OCI-LY3 (cell line): ENCODE measurements at regions not wholly inside any gene's neighbourhood (a gene's known extent, or its start where the extent isn't known, plus 50 kb on each side); places are given as distances from the start of the nearest gene placed in this dataset.

Source experiments
- EZH2phosphoT487 ChIP-seq: fragments of 200-600 bp; shearing (Covaris generic); IDR thresholded peaks from 2 replicates; pipeline ENCODE4 v1.6.1; 2018; ENCODE audit warnings: antibody characterized with exemption, mixed run types, low read depth
- TF ChIP-seq, protein P1 (sequence below): fragments of 200-600, 300-600 bp; sonication (generic); IDR thresholded peaks from 2 replicates; pipeline ENCODE4 v1.5.1; 2014; ENCODE audit warnings: antibody characterized with exemption, low read length, low read depth

- TF ChIP-seq, protein P1, sequence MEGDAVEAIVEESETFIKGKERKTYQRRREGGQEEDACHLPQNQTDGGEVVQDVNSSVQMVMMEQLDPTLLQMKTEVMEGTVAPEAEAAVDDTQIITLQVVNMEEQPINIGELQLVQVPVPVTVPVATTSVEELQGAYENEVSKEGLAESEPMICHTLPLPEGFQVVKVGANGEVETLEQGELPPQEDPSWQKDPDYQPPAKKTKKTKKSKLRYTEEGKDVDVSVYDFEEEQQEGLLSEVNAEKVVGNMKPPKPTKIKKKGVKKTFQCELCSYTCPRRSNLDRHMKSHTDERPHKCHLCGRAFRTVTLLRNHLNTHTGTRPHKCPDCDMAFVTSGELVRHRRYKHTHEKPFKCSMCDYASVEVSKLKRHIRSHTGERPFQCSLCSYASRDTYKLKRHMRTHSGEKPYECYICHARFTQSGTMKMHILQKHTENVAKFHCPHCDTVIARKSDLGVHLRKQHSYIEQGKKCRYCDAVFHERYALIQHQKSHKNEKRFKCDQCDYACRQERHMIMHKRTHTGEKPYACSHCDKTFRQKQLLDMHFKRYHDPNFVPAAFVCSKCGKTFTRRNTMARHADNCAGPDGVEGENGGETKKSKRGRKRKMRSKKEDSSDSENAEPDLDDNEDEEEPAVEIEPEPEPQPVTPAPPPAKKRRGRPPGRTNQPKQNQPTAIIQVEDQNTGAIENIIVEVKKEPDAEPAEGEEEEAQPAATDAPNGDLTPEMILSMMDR: no peak
- TF ChIP-seq EZH2phosphoT487: no peak
Measured at GRCh38 chr6:14448246-14448645, 330.7 kb downstream of the CD83 start.
